Muscle layer of duodenum (tissue), 2 donors: ENCODE measurements at regions not wholly inside any gene's neighbourhood (a gene's known extent, or its start where the extent isn't known, plus 50 kb on each side); places are given as distances from the start of the nearest gene placed in this dataset.

ENCODE experiments used
- H3K27ac ChIP-seq: one replicate; pipeline ENCODE4 v1.7.0; 2013; ENCODE audit warnings: mild to moderate bottlenecking, low read length
- H3K27me3 ChIP-seq: one replicate; pipeline ENCODE4 v1.7.0; 2013; ENCODE audit warnings: low read depth, mild to moderate bottlenecking, control low read depth, low read length
- H3K36me3 ChIP-seq, 2 donors: one replicate each; pipeline ENCODE4 v1.7.0; 2013; ENCODE audit warnings: low read length in 2 of 2, control low read depth in 1 of 2, mild to moderate bottlenecking in 1 of 2; ENCODE audit not compliant: insufficient read depth in 2 of 2, control insufficient read depth in 1 of 2
- H3K4me1 ChIP-seq, 2 donors: one replicate each; pipeline ENCODE4 v1.7.0; 2013; ENCODE audit warnings: low read length in 2 of 2, mild to moderate bottlenecking in 2 of 2, control low read depth in 1 of 2, moderate library complexity in 1 of 2; ENCODE audit not compliant: insufficient read depth in 2 of 2, control insufficient read depth in 1 of 2
- H3K4me3 ChIP-seq, 2 donors: one replicate each; pipeline ENCODE4 v1.7.0; 2013; ENCODE audit warnings: low read length in 2 of 2, low read depth in 1 of 2, mild to moderate bottlenecking in 1 of 2
- H3K9me3 ChIP-seq, 2 donors: one replicate each; pipeline ENCODE4 v1.7.0; 2013; ENCODE audit warnings: low read length in 2 of 2, control low read depth in 1 of 2, mild to moderate bottlenecking in 1 of 2; ENCODE audit not compliant: control insufficient read depth in 1 of 2
- donor health status: healthy.

- Histone ChIP-seq H3K27me3 (no peaks in the 10 kb centered on the region), H3K27ac (no peak overlapping the region), H3K4me1 (no peaks in the 10 kb centered on the region), H3K36me3 (no peaks in the 10 kb centered on the region), H3K9me3 (no peaks in the 10 kb centered on the region), H3K4me3 (no peak overlapping the region)
Observed at GRCh38 chr1:243926803-243927245, 76.8 kb upstream of the AKT3 start.

DNA sequence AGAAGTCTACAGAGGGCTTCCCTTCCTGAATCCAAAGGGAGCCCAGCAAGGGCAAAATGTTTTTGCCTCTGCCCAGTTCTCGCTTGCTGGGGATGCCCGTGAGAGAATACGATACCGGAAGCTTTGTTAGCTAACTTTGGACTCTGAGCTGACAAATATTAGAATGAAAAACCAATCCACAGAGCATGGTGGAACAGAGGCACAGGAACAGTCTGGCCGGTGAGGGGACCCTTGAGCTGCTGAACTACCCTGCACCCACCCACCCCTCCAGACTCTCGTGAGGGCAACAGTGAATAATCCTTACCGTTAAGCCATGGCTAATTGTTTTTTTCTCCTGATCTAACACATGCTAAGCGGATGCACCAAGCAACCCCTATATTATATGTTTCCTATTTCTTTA lies 76.3 kb upstream of the AKT3 start:
- H3K4me3 ChIP-seq = no peak overlapping the region
- H3K27ac ChIP-seq = no peak overlapping the region
- no peaks in the 10 kb centered on the region for H3K27me3 ChIP-seq
- no peaks in the 10 kb centered on the region for H3K36me3 ChIP-seq
- no peaks in the 10 kb centered on the region for H3K9me3 ChIP-seq
- no peaks in the 10 kb centered on the region for H3K4me1 ChIP-seq

- Histone ChIP-seq H3K4me3 (no peak overlapping the region), H3K9me3 (no peaks in the 10 kb centered on the region), H3K27ac (no peak overlapping the region), H3K27me3 (no peaks in the 10 kb centered on the region), H3K36me3 (no peaks in the 10 kb centered on the region), H3K4me1 (no peaks in the 10 kb centered on the region)
Observed at GRCh38 chr1:243924588-243925349, 74.7 kb upstream of the AKT3 start.

- H3K27ac ChIP-seq = no peak overlapping the region
- H3K4me3 ChIP-seq = no peak overlapping the region
- no peaks in the 10 kb centered on the region for H3K4me1 ChIP-seq
- H3K36me3 ChIP-seq = no peaks in the 10 kb centered on the region
- no peaks in the 10 kb centered on the region for H3K9me3 ChIP-seq
- no peaks in the 10 kb centered on the region for H3K27me3 ChIP-seq
Observed at GRCh38 chr1:243924188-243924587, 74.1 kb upstream of the AKT3 start.

GRCh38 chr1:243923292-243924171 lies 73.5 kb upstream of the AKT3 start:
- H3K4me3 ChIP-seq = no peak overlapping the region
- H3K9me3 ChIP-seq = no peaks in the 10 kb centered on the region
- no peaks in the 10 kb centered on the region for H3K36me3 ChIP-seq
- H3K27me3 ChIP-seq = no peaks in the 10 kb centered on the region
- no peak overlapping the region for H3K27ac ChIP-seq
- no peaks in the 10 kb centered on the region for H3K4me1 ChIP-seq

DNA sequence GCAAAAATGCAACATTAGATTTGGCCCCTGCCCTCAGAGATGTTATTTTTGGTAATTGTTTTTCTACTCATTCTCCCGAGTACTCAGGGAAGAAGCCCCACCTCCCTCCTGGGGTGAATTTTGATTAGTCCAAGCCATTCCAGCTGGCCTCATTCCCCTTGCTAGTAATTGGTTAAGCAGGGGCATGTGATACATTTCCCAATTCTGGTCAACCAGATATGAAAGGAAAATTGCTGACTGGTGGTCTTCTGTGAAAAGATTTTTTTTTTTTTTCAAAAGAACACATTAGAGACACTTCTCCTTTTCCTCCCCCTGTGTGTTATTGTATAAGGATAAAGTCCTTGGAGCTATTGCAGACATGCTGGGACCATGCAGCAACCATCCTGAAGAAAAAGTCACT lies 71.1 kb upstream of the AKT3 start:
- H3K9me3 ChIP-seq = no peaks in the 10 kb centered on the region
- no peak overlapping the region for H3K4me3 ChIP-seq
- H3K36me3 ChIP-seq = no peaks in the 10 kb centered on the region
- peaks cover 10% of the 10 kb centered on the region for H3K27me3 ChIP-seq
- no peak overlapping the region for H3K27ac ChIP-seq
- peaks cover 0 to 10% of the 10 kb centered on the region in 2 donors for H3K4me1 ChIP-seq

DNA sequence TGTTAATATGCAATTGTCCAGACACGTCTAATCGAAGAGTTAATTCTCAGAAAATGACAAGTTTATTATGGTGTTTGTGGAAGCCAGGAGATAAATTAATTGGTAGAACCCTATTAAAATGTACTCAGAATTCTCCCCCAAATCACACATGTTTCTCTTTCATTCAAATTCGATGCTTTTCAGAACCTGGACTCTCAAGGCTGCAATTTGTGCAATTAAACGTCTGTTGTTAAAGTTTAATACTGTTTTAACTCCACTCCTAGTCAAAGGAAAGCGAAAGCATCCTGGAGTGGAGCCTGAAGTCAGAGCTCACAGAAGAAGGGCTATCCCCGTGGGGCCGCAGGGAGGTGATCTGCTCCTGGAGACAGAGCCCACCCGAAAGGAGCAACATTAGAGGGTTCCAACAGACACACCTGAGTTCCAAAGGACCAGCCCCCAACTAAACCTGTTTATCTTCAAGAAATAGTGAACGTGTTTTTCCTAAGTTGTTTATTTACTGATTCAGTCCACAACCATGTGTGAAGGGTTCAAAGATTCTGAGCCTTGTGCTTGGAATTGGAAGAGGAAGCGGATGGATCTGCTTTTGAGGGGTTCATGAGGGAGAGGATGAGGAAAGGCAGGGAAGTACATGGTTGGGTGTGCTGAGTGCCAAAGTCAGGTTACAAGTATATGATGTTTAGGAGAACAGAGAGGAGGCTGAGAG lies 68.0 kb upstream of the AKT3 start:
- Histone ChIP-seq H3K4me3 (peak overlapping the region; percentile 70), H3K27me3 (peaks cover 19% of the 10 kb centered on the region), H3K36me3 (no peaks in the 10 kb centered on the region), H3K9me3 (no peaks in the 10 kb centered on the region), H3K27ac (no peak overlapping the region), H3K4me1 (peaks cover 0 to 10% of the 10 kb centered on the region in 2 donors)

DNA sequence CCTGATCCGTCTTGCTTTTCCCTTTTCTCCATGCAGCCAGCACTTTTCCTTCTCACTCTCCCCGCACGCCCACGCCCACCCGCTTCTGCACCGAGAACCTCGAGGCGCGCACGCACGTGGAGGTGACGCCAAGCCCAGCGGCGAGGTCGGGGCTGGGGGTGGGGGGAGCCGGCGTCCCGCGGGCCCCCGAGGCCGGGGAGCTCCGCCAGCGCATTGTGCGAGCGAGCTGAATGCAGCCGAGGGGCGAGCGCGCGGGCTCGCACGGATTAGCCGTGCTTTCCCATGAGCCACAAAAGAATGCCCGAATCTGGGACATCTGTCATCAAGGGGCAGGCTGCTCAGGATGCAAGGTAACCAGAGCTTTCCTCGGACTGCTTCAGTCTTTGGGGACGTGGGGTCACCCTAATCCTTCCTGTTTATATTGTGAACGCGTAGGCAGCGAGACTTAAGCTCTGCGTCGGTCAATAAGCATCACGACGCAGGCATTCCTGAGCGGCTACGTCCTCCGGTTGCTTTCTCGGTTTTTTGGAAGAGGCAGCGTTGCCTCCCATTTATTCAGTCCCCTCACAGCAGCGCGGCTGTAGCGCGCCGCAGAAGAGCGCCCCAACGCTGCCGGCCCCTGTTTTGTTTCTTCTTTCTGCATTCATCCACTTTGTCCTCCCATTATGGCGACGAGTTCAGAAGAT lies 67.3 kb upstream of the AKT3 start:
- H3K4me1 ChIP-seq = peaks cover 0 to 10% of the 10 kb centered on the region in 2 donors
- H3K27ac ChIP-seq = no peak overlapping the region
- H3K9me3 ChIP-seq = no peaks in the 10 kb centered on the region
- peak overlapping the region; percentile 70 for H3K4me3 ChIP-seq
- peaks cover 19% of the 10 kb centered on the region for H3K27me3 ChIP-seq
- H3K36me3 ChIP-seq = no peaks in the 10 kb centered on the region

DNA sequence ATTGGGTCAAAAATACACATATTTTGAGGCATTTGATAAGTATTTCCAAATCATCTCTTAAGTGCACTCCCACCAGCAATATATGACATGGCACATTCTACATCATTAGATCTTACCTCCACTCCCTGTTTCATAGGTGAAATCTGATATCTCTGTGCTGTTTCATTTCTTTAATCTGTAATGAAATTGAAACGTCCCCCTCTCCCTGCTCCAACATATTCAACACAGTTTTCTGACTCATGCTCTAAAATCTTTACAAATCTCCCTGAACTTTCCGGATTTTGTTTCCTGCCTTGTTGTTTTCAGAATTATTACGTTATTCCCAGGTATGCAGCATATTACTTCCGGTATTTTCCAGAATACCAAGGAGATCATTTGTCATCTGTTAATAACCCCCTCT lies 66.1 kb upstream of the AKT3 start:
- Histone ChIP-seq H3K4me3 (no peak overlapping the region), H3K27ac (no peak overlapping the region), H3K4me1 (peaks cover 0 to 10% of the 10 kb centered on the region in 2 donors)

GRCh38 chr1:243912347-243912746 lies 62.3 kb upstream of the AKT3 start:
- Histone ChIP-seq H3K27me3 (peaks cover 19% of the 10 kb centered on the region), H3K4me3 (no peak overlapping the region), H3K4me1 (peaks cover 0 to 10% of the 10 kb centered on the region in 2 donors), H3K27ac (no peak overlapping the region), H3K36me3 (no peaks in the 10 kb centered on the region), H3K9me3 (no peaks in the 10 kb centered on the region)

More for the DNA sequence above, 66.1 kb upstream of the AKT3 start:
- Histone ChIP-seq H3K9me3 (no peaks in the 10 kb centered on the region), H3K27me3 (peaks cover 19% of the 10 kb centered on the region), H3K36me3 (no peaks in the 10 kb centered on the region)

DNA sequence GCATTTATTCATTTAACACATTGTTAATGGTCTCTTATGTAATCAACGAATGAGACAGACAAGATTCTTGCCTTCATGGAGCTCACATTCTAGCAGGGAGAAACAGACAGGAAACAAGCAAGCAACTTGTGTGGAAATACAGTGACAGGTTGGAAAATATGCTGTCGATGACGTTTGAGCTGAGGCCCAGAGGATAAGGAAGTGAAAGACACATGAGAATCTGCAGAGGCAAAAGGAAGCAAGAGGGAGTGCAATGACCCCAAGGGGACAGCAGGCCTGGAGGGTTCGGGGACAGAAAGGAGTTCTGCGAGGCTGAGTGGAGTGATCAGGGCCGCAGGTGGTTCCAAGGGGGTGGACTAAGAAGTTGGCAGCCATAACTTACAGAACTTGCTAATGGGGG lies 60.6 kb upstream of the AKT3 start:
- no peaks in the 10 kb centered on the region for H3K36me3 ChIP-seq
- no peaks in the 10 kb centered on the region for H3K4me1 ChIP-seq
- no peaks in the 10 kb centered on the region for H3K9me3 ChIP-seq
- no peak overlapping the region for H3K4me3 ChIP-seq
- no peak overlapping the region for H3K27ac ChIP-seq
- H3K27me3 ChIP-seq = peaks cover 5% of the 10 kb centered on the region
